Nephron progenitor cell (in vitro differentiated cells): ENCODE measurements at regions not wholly inside any gene's neighbourhood (a gene's known extent, or its start where the extent isn't known, plus 50 kb on each side); places are given as distances from the start of the nearest gene placed in this dataset.
A peak's percentile ranks its signal among the peaks of the same experiment; 100 is the strongest.

Source experiments
- DNase-seq: peaks from one replicate; pipeline ENCODE4 v3.0.0; 2021
- H3K27ac Mint-ChIP-seq: 2 replicates; pipeline ENCODE4 v1.8.0; 2021; ENCODE audit warnings: mild to moderate bottlenecking, moderate library complexity, mixed read lengths
- H3K27me3 Mint-ChIP-seq: 2 replicates; pipeline ENCODE4 v1.8.0; 2021; ENCODE audit warnings: mild to moderate bottlenecking, low read depth, mixed read lengths; ENCODE audit not compliant: poor library complexity
- H3K36me3 Mint-ChIP-seq: 2 replicates; pipeline ENCODE4 v1.8.0; 2021; ENCODE audit warnings: low read depth, mixed read lengths
- H3K4me1 Mint-ChIP-seq: 2 replicates; pipeline ENCODE4 v1.8.0; 2021; ENCODE audit warnings: mixed read lengths
- H3K4me3 Mint-ChIP-seq: 2 replicates; pipeline ENCODE4 v1.8.0; 2021; ENCODE audit warnings: mild to moderate bottlenecking, moderate library complexity, mixed read lengths
- H3K9me3 Mint-ChIP-seq: 2 replicates; pipeline ENCODE4 v1.8.0; 2021; ENCODE audit warnings: mild to moderate bottlenecking, moderate library complexity, mixed read lengths
- CTCF ChIP-seq: fragments of 200-600 bp; sonication (generic); IDR thresholded peaks from 2 replicates; pipeline ENCODE4 v1.5.0; 2021; ENCODE audit warnings: antibody characterized with exemption

- Mint-ChIP-seq H3K9me3 (peaks cover 22% of the 10 kb centered on the region), H3K4me3 (no peak overlapping the region), H3K27me3 (peaks cover 17% of the 10 kb centered on the region), H3K4me1 (no peaks in the 10 kb centered on the region), H3K36me3 (no peaks in the 10 kb centered on the region), H3K27ac (no peak overlapping the region)
- no peak for TF ChIP-seq CTCF
- DNase-seq, result no peak
Observed at GRCh38 chr2:129378186-129378585, 601.3 kb upstream of the RAB6C start.

DNA sequence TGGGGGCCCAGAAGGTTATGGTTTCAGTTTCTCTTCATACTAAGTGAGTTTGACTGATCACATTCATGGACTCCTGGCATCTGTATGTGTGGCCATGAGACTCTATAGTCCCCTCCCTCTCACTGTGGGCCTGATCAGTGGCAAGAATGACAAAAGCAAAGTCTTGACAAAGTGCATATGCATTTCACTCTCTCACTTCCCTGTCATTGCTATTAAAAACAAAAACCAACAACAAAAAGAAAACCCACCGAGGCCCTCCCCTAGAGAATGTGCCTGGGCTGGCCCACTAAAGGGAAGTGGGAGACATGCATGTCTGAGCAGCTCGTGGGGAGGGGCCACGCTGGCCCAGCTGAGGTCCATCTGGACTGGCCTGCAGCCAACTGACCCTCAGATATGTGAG, 600.1 kb upstream of the RAB6C start:
- H3K27me3 Mint-ChIP-seq, result peaks cover 17% of the 10 kb centered on the region
- no peak for TF ChIP-seq CTCF
- H3K4me3 Mint-ChIP-seq, result no peak overlapping the region
- no peaks in the 10 kb centered on the region for H3K4me1 Mint-ChIP-seq
- DNase-seq, result no peak
- no peak overlapping the region for H3K27ac Mint-ChIP-seq
- H3K36me3 Mint-ChIP-seq, result no peaks in the 10 kb centered on the region
- peaks cover 22% of the 10 kb centered on the region for H3K9me3 Mint-ChIP-seq

GRCh38 chr2:129381789-129382188, 597.7 kb upstream of the RAB6C start:
- Mint-ChIP-seq H3K4me3 (no peak overlapping the region), H3K27me3 (peaks cover 19% of the 10 kb centered on the region), H3K36me3 (no peaks in the 10 kb centered on the region), H3K4me1 (no peaks in the 10 kb centered on the region), H3K27ac (no peak overlapping the region), H3K9me3 (peaks cover 22% of the 10 kb centered on the region)
- no peak for DNase-seq
- no peak for TF ChIP-seq CTCF

DNA sequence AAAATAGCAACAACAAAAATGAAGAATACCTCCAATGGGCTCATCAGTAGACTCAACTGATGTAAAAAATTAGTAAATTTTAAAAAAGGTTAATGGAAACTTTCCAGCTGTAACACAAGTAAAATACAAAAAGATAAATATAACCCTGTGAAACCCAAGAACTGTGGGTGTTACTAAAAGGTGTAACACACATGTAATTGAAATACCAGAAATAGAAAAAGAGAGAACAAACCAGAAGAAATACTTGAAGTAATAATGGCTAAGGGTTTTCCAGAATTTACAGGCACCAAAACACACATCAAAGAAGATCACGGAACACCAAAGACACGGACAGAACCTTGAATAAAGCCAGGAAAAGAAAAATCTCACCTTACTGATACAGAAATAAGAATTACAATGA, 590.6 kb upstream of the RAB6C start:
- H3K4me3 Mint-ChIP-seq, result no peak overlapping the region
- peaks cover 4% of the 10 kb centered on the region for H3K27me3 Mint-ChIP-seq
- H3K9me3 Mint-ChIP-seq, result peaks cover 5% of the 10 kb centered on the region

DNA sequence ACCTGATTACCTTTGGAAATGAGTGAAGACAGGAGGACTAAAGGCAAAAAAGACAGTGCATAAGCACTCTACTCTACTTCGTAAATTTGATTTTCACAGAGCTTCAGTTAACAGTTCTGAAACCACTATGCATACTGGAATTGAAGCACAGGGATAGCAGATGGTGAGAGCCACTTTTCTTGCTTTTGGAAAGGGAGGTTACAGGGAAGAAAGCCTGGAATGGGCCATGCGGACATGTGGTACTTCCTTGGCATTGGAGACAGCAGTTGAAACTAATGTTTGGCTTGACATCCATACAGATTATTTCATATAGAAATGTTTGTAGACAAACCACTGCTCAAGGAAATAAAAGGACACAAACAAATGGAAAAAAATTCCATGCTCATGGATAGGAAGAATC, 585.6 kb upstream of the RAB6C start:
- Mint-ChIP-seq H3K36me3 (no peaks in the 10 kb centered on the region), H3K4me3 (no peak overlapping the region), H3K27ac (no peak overlapping the region), H3K4me1 (no peaks in the 10 kb centered on the region), H3K27me3 (no peaks in the 10 kb centered on the region), H3K9me3 (peaks cover 17% of the 10 kb centered on the region)
- no peak for TF ChIP-seq CTCF
- DNase-seq, result no peak

More for the DNA sequence above, 590.6 kb upstream of the RAB6C start:
- DNase-seq, result no peak
- no peak overlapping the region for H3K27ac Mint-ChIP-seq
- TF ChIP-seq CTCF, result no peak
- peaks cover 6% of the 10 kb centered on the region for H3K4me1 Mint-ChIP-seq
- H3K36me3 Mint-ChIP-seq, result no peaks in the 10 kb centered on the region

GRCh38 chr2:129396980-129397599, 582.4 kb upstream of the RAB6C start:
- TF ChIP-seq CTCF, result peak; percentile 76
- peak; percentile 42 for DNase-seq
- Mint-ChIP-seq H3K4me1 (no peaks in the 10 kb centered on the region), H3K9me3 (peaks cover 17% of the 10 kb centered on the region), H3K4me3 (no peak overlapping the region), H3K36me3 (no peaks in the 10 kb centered on the region), H3K27me3 (no peaks in the 10 kb centered on the region), H3K27ac (no peak overlapping the region)
